RWPE1 (cell line): ENCODE measurements at regions not wholly inside any gene's neighbourhood (a gene's known extent, or its start where the extent isn't known, plus 50 kb on each side); places are given as distances from the start of the nearest gene placed in this dataset.
A peak's percentile ranks its signal among the peaks of the same experiment; 100 is the strongest.

ENCODE experiments used
- CTCF ChIA-PET: fragments of 350-600 bp; sonication (Branson Sonifier 250); formaldehyde crosslinking; extraction: SDS; loops from one replicate; lab custom pipeline; 2021; lab: Yijun Ruan, JAX
- POLR2A ChIA-PET: fragments of 400-600 bp; formaldehyde crosslinking; extraction: SDS; loops from one replicate; lab custom pipeline; 2020; ENCODE audit warnings: antibody characterized with exemption; ENCODE audit not compliant: low non-redundant PET; lab: Yijun Ruan, JAX
- DNase-seq: peaks from one replicate; pipeline ENCODE4 v3.0.0; 2012; ENCODE audit warnings: low spot score
- H3K27ac ChIP-seq: fragments of 450-650 bp; 2 replicates; pipeline ENCODE4 v1.5.1; 2017
- TF ChIP-seq, protein P1 (sequence below): fragments of 450-650 bp; conservative IDR thresholded peaks from 2 replicates; pipeline ENCODE4 v1.5.1; 2017; ENCODE audit warnings: low read depth, mild to moderate bottlenecking

DNA sequence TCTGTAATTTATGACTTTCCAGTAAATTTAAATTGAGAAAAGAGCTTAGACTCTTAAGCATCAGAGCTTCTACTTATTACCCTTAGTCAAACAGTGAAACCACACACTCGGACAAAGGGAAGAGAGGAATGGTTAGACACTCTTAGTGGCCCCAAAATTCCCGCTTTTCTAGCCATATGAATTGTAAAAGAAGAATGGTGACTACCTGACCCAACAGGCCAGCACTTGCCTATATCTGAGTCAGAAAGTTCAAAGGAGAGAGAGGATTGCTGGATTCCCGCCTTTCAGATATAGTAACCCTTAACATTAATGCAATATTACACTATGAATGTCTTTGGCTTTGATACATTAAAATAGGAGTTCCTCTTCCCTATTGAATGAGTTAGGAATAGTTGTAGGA lies 317.3 kb downstream of the PCDH17 start:
- CTCF ChIA-PET = no interaction called here
- TF ChIP-seq, protein P1, sequence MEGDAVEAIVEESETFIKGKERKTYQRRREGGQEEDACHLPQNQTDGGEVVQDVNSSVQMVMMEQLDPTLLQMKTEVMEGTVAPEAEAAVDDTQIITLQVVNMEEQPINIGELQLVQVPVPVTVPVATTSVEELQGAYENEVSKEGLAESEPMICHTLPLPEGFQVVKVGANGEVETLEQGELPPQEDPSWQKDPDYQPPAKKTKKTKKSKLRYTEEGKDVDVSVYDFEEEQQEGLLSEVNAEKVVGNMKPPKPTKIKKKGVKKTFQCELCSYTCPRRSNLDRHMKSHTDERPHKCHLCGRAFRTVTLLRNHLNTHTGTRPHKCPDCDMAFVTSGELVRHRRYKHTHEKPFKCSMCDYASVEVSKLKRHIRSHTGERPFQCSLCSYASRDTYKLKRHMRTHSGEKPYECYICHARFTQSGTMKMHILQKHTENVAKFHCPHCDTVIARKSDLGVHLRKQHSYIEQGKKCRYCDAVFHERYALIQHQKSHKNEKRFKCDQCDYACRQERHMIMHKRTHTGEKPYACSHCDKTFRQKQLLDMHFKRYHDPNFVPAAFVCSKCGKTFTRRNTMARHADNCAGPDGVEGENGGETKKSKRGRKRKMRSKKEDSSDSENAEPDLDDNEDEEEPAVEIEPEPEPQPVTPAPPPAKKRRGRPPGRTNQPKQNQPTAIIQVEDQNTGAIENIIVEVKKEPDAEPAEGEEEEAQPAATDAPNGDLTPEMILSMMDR = no peak

GRCh38 chr13:57969951-57970350 lies 338.4 kb downstream of the PCDH17 start:
- POLR2A ChIA-PET = no interaction called here
- TF ChIP-seq, protein P1 = no peak
- no peak for DNase-seq
- CTCF ChIA-PET = no interaction called here
- H3K27ac ChIP-seq = no peak overlapping the region

More for the DNA sequence above, 317.3 kb downstream of the PCDH17 start:
- peak; percentile 30 for DNase-seq
- no peak overlapping the region for H3K27ac ChIP-seq
- POLR2A ChIA-PET = no interaction called here

DNA sequence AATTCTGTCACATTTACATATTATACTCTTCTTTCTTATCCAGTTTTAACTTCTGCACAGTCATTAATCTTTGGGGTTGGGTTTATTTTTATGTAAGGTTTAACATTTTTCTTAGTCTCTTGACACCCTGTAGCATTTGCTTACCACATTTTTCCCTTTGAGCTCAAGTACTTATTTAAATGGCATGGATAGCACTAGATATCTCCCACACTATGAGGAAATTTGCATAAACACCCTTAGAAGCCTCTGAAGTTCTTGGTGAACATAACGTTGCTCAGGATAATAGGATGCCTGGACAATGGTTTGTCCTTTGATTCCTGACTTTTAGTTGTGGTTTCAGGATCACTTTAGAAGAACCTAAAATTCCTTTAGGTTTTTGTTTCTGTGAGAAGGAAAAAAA lies 338.9 kb downstream of the PCDH17 start:
- no peak for DNase-seq
- POLR2A ChIA-PET = no interaction called here
- TF ChIP-seq, protein P1 = no peak
- H3K27ac ChIP-seq = no peak overlapping the region
- CTCF ChIA-PET = no interaction called here

DNA sequence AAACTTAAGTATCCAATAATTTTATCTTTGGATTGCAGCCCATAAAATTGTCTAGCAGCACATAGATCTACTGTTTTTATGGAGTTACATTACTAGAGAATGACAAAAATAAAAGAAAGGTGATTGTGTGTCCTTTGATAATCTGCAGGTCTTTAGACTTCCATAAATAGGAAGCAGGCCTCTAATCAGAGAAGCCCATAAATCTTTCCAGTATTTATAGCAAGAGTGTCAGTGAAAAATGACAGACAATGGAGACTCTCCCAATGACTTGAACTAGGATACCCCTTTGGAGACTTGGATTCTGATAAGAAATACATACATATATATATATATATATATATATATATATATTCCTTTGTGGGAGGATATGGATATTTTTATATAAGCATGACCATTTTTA lies 351.2 kb downstream of the PCDH17 start:
- no peak overlapping the region for H3K27ac ChIP-seq
- ChIA-PET CTCF (no interaction called here), POLR2A (no interaction called here)
- TF ChIP-seq, protein P1 = no peak
- DNase-seq = no peak

- CTCF ChIA-PET = interaction anchor here (0.6 kb wide), 1 partner anchor 90 kb away, joined by 6 read pairs; no protein-coding TSS in a partner anchor
These were observed 356.7 kb downstream of the PCDH17 start for GRCh38 chr13:57988276-57988675.

DNA sequence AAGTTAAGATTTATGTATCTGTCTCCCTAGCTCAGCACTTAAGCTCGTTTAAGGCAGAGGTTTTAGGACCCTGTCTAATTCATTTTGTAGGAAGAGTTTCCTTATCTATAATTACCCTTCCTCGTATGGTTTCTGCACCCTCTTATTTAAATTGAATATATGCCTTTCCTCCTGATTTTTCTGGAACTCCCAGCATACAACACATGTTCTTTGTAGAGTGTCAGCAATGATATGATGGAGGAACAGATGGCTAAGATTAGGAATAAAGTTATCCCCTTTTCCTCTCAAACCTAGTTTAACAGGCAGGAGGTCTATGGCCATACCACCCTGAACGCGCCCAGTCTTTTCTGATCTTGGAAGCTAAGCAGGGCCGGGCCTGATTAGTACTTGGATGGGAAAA lies 359.5 kb downstream of the PCDH17 start:
- TF ChIP-seq, protein P1 = no peak
- no peak for DNase-seq
- H3K27ac ChIP-seq = no peak overlapping the region
- ChIA-PET POLR2A (no interaction called here), CTCF (interaction anchor here (0.6 kb wide), 1 partner anchor 333 kb away, joined by 5 read pairs; no protein-coding TSS in a partner anchor)

More at GRCh38 chr13:57988276-57988675, 356.7 kb downstream of the PCDH17 start:
- H3K27ac ChIP-seq = no peak overlapping the region
- POLR2A ChIA-PET = no interaction called here
- DNase-seq = no peak
- TF ChIP-seq, protein P1 = no peak
